NCI-H187 treated with DMSO at 0.1 percent for 48 hours (cell line): ENCODE measurements at regions not wholly inside any gene's neighbourhood (a gene's known extent, or its start where the extent isn't known, plus 50 kb on each side); places are given as distances from the start of the nearest gene placed in this dataset.

ENCODE experiments used
- DNase-seq: peaks from one replicate; lab custom pipeline; 2025; lab: John Stamatoyannopoulos, UW

GRCh38 chr9:135240222-135240621 is 152.8 kb downstream of the OLFM1 start:
- DNase-seq: no peak

- DNase-seq: no peak
Observed at GRCh38 chr9:135240871-135241311, 153.4 kb downstream of the OLFM1 start.

- DNase-seq: no peak
Observed at GRCh38 chr9:135241381-135242048, 154.0 kb downstream of the OLFM1 start.

GRCh38 chr9:135242049-135242396 is 154.6 kb downstream of the OLFM1 start:
- no peak for DNase-seq

GRCh38 chr9:135242406-135242805 is 154.9 kb downstream of the OLFM1 start:
- no peak for DNase-seq

- DNase-seq: no peak
Observed at GRCh38 chr9:135243201-135244190, 156.0 kb downstream of the OLFM1 start.

- DNase-seq: no peak
Observed at GRCh38 chr9:135244271-135245221, 157.1 kb downstream of the OLFM1 start.

- no peak for DNase-seq
Observed at GRCh38 chr9:135245482-135246247, 158.2 kb downstream of the OLFM1 start.

GRCh38 chr9:135246248-135247205 is 159.1 kb downstream of the OLFM1 start:
- DNase-seq: no peak

- no peak for DNase-seq
Observed at GRCh38 chr9:135247227-135247930, 159.9 kb downstream of the OLFM1 start.

GRCh38 chr9:135248111-135248510 is 160.6 kb downstream of the OLFM1 start:
- no peak for DNase-seq

GRCh38 chr9:135248721-135249120 is 161.3 kb downstream of the OLFM1 start:
- no peak for DNase-seq

- no peak for DNase-seq
Observed at GRCh38 chr9:135249191-135249590, 161.7 kb downstream of the OLFM1 start.

- no peak for DNase-seq
Observed at GRCh38 chr9:135249711-135250110, 162.2 kb downstream of the OLFM1 start.

- no peak for DNase-seq
Observed at GRCh38 chr9:135251331-135251761, 163.9 kb downstream of the OLFM1 start.

- no peak for DNase-seq
Observed at GRCh38 chr9:135251996-135252760, 164.7 kb downstream of the OLFM1 start.

GRCh38 chr9:135252980-135253304 is 165.5 kb downstream of the OLFM1 start:
- DNase-seq: no peak

- no peak for DNase-seq
Observed at GRCh38 chr9:135253305-135254004, 166.0 kb downstream of the OLFM1 start.
